GM12878 (cell line): ENCODE measurements at regions not wholly inside any gene's neighbourhood (a gene's known extent, or its start where the extent isn't known, plus 50 kb on each side); places are given as distances from the start of the nearest gene placed in this dataset.

ENCODE experiments used
- ATAC-seq: fragments of 200-7000 bp; cut with Tn5 transposase; 3 replicates; pipeline ENCODE4 v1.9.1; 2020; ENCODE audit warnings: mild to moderate bottlenecking, moderate library complexity
- BruUV-seq: library from RNA; stranded (reverse); fragments of 400-500 nt; replicated peaks from 2 replicates; lab custom pipeline; 2021; lab: Mats Ljungman, UMichigan
- CTCF ChIA-PET: fragments of 300-600 bp; sonication (Branson Sonifier 250); formaldehyde crosslinking; extraction: SDS; loops from one replicate; lab custom pipeline; 2021; ENCODE audit warnings: inconsistent platforms; lab: Yijun Ruan, JAX
- POLR2A ChIA-PET: fragments of 350-600 bp; formaldehyde crosslinking; extraction: SDS; loops from one replicate; lab custom pipeline; 2021; ENCODE audit warnings: inconsistent platforms; lab: Charles Lee
- RAD21 ChIA-PET: fragments of 300-600 bp; sonication (Branson Sonifier 250); formaldehyde crosslinking; loops from one replicate; lab custom pipeline; 2023; ENCODE audit warnings: antibody characterized with exemption; ENCODE audit not compliant: unreplicated experiment; lab: Charles Lee
- SMC1A ChIA-PET: fragments of 300-600 bp; sonication (Branson Sonifier 250); formaldehyde crosslinking; loops from one replicate; lab custom pipeline; 2023; ENCODE audit not compliant: unreplicated experiment, uncharacterized antibody; lab: Charles Lee
- DNase-seq: peaks from one replicate; pipeline ENCODE4 v3.0.0-alpha.2; 2011; ENCODE audit warnings: low read depth, low spot score
- FAIRE-seq: peaks from 3 replicates; lab custom pipeline; 2011; peaks lifted over from hg19 to GRCh38; lab: Jason Lieb, UNC
- H2AFZ ChIP-seq: 2 replicates; pipeline ENCODE4 v1.6.0; 2011; ENCODE audit warnings: low read depth, low read length, control low read depth; ENCODE audit not compliant: control insufficient read depth
- H3K27ac ChIP-seq: 2 replicates; pipeline ENCODE4 v1.5.1; 2011; ENCODE audit warnings: control low read depth; ENCODE audit not compliant: control insufficient read depth, insufficient read depth
- H3K27me3 ChIP-seq, 2 experiments: replicated peaks in 1 of 2; 2 replicates each; pipeline versions ENCODE4 v1.6.0 to v1.6.1; 2011; ENCODE audit warnings: low read length in 1 of 2; ENCODE audit not compliant: control insufficient read depth in 2 of 2, insufficient read depth in 2 of 2
- H3K36me3 ChIP-seq, 2 experiments: 2 replicates each; pipeline ENCODE4 v1.5.1; 2011; ENCODE audit warnings: low read length in 1 of 2; ENCODE audit not compliant: control insufficient read depth in 2 of 2, insufficient read depth in 2 of 2
- H3K4me1 ChIP-seq: 2 replicates; pipeline ENCODE4 v1.6.1; 2011; ENCODE audit warnings: mild to moderate bottlenecking, low read length, moderate library complexity, mixed read lengths; ENCODE audit not compliant: control insufficient read depth, insufficient read depth
- H3K4me2 ChIP-seq: 2 replicates; pipeline ENCODE4 v1.6.0; 2011; ENCODE audit warnings: control low read depth; ENCODE audit not compliant: control insufficient read depth, insufficient read depth
- H3K4me3 ChIP-seq: fragments of 200-600 bp; sonication (generic); 2 replicates; pipeline ENCODE4 v1.5.1; 2016
- H3K79me2 ChIP-seq: 2 replicates; pipeline ENCODE4 v1.6.0; 2011; ENCODE audit warnings: low read length; ENCODE audit not compliant: control insufficient read depth, insufficient read depth
- H3K9ac ChIP-seq: 2 replicates; pipeline ENCODE4 v1.8.0; 2011; ENCODE audit warnings: low read length, control low read depth, mixed read lengths; ENCODE audit not compliant: control insufficient read depth, insufficient read depth
- H3K9me3 ChIP-seq: replicated peaks from 3 replicates; pipeline ENCODE4 v1.5.1; 2011; ENCODE audit warnings: mild to moderate bottlenecking, low read length; ENCODE audit not compliant: control insufficient read depth, insufficient read depth
- H4K20me1 ChIP-seq: 2 replicates; pipeline ENCODE4 v1.6.0; 2011; ENCODE audit not compliant: control insufficient read depth, insufficient read depth
- BCL11A ChIP-seq: IDR thresholded peaks from 2 replicates; pipeline ENCODE4 v1.6.1; 2011; ENCODE audit warnings: low read depth, low read length
- CREB1 ChIP-seq: IDR thresholded peaks from 2 replicates; pipeline ENCODE4 v1.6.1; 2012; ENCODE audit warnings: low read depth, mild to moderate bottlenecking, inconsistent platforms
- EZH2 ChIP-seq: IDR thresholded peaks from 2 replicates; pipeline ENCODE4 v1.6.1; 2012; ENCODE audit warnings: low read depth, mild to moderate bottlenecking, control low read depth, inconsistent platforms, low read length, borderline replicate concordance; ENCODE audit not compliant: control insufficient read depth
- HDGF ChIP-seq: fragments of 450-650 bp; IDR thresholded peaks from 2 replicates; pipeline ENCODE4 v1.6.1; 2016; ENCODE audit warnings: antibody characterized with exemption
- PAX5 ChIP-seq: IDR thresholded peaks from 2 replicates; pipeline ENCODE4 v1.6.1; 2011; ENCODE audit warnings: low read depth, low read length, borderline replicate concordance
- PAX8 ChIP-seq: fragments of 450-650 bp; IDR thresholded peaks from 2 replicates; pipeline ENCODE4 v1.6.1; 2017; ENCODE audit warnings: mild to moderate bottlenecking, moderate library complexity
- POLR2AphosphoS5 ChIP-seq: IDR thresholded peaks from 2 replicates; pipeline ENCODE4 v1.6.1; 2011; ENCODE audit warnings: mild to moderate bottlenecking, low read length, inconsistent platforms
- POU2F2 ChIP-seq: IDR thresholded peaks from 3 replicates; pipeline ENCODE4 v1.6.1; 2011; ENCODE audit warnings: low read depth, mild to moderate bottlenecking, low read length, borderline replicate concordance
- SMAD5 ChIP-seq: IDR thresholded peaks from 2 replicates; pipeline ENCODE4 v1.6.1; 2016; ENCODE audit warnings: antibody characterized with exemption, low read depth
- SMC3 ChIP-seq: IDR thresholded peaks from 2 replicates; pipeline ENCODE4 v1.6.1; 2011; ENCODE audit warnings: low read length, improper control_type of control experiment, borderline replicate concordance
- TARDBP ChIP-seq: IDR thresholded peaks from 2 replicates; pipeline ENCODE4 v1.6.1; 2016; ENCODE audit warnings: borderline replicate concordance
- ZBED1 ChIP-seq: IDR thresholded peaks from 2 replicates; pipeline ENCODE4 v1.6.1; 2016; ENCODE audit warnings: borderline replicate concordance
- ZNF622 ChIP-seq: fragments of 450-650 bp; IDR thresholded peaks from 2 replicates; pipeline ENCODE4 v1.6.1; 2017; ENCODE audit warnings: mild to moderate bottlenecking, inconsistent platforms
- WGBS: methylation state at CpG from one replicate; pipeline ENCODE4 v1.1.6; 2016; ENCODE audit warnings: low lambda C conversion rate; ENCODE audit not compliant: insufficient replicate concordance, insufficient coverage; ENCODE audit errors: missing lambda C conversion rate; 5-methylcytosine and 5-hydroxymethylcytosine counted together
- in situ Hi-C: fragments of 300-500 bp; cut with MboI; formaldehyde crosslinking; loops from 9 replicates; pipeline ENCODE4 v1.14.3; 2018; ENCODE audit warnings: mixed read lengths
- intact Hi-C: fragments of 100-400 bp; cut with micrococcal nuclease; formaldehyde crosslinking; loops from one replicate; pipeline ENCODE4 v1.14.2; 2022; ENCODE audit not compliant: unreplicated experiment
- TF ChIP-seq, protein P1 (sequence below): fragments of 150-350 bp; IDR thresholded peaks from 2 replicates; pipeline ENCODE4 v1.6.1; 2014; ENCODE audit warnings: mild to moderate bottlenecking, low read depth, low read length
- TF ChIP-seq, protein P2 (sequence below): IDR thresholded peaks from 2 replicates; pipeline ENCODE4 v1.6.1; 2012; ENCODE audit warnings: improper control_type of control experiment, low read depth, low read length; ENCODE audit not compliant: insufficient replicate concordance

DNA sequence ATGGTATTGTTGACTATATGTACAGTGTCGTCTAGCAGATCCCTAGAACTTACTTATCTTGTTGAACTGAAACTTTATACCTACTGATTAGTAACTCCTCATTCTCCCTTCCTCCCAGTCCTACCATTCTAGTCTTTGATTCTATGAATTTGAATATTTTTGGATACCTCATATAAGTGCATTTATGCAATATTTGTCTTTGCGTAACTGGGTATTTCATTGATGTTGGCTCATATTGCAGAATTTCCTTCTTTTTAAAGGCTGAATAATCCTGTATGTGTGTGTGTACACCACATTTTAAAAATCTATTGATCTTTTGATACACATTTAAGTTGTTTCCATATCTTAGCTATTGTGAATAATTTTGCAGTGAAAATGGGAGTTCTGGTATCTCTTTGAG lies 119.9 kb downstream of the SOX4 start:
- ChIA-PET POLR2A (no interaction called here), SMC1A (interaction anchor here (1.0 kb wide), 1 partner anchor 115 kb away, joined by 4 read pairs; no protein-coding TSS in a partner anchor), CTCF (no interaction called here), RAD21 (no interaction called here)
- no peaks in the 10 kb centered on the region for H3K9me3 ChIP-seq
- no peaks in the 10 kb centered on the region for H3K79me2 ChIP-seq
- H3K4me3 ChIP-seq: no peak overlapping the region
- BruUV-seq: no TSS peak
- intact Hi-C loops (no loop called here), in situ Hi-C loops (no loop called here)
- ATAC-seq (no peak), DNase-seq (no peak), FAIRE-seq (no peak)
- H3K4me2 ChIP-seq: no peak overlapping the region
- 61% methylated on average over 2 of the region's 2 CpGs for WGBS
- H4K20me1 ChIP-seq: no peaks in the 10 kb centered on the region
- no peak overlapping the region for H3K27ac ChIP-seq
- no peak overlapping the region for H3K9ac ChIP-seq
- no peak overlapping the region for H2AFZ ChIP-seq
- H3K36me3 ChIP-seq: no peaks in the 10 kb centered on the region
- H3K4me1 ChIP-seq: no peaks in the 10 kb centered on the region
- TF ChIP-seq CREB1: no peak
- TF ChIP-seq PAX5: no peak
- no peak for TF ChIP-seq SMC3
- TF ChIP-seq SMAD5: no peak
- TF ChIP-seq EZH2: no peak
- no peak for TF ChIP-seq BCL11A
- no peak for TF ChIP-seq ZNF622
- no peak for TF ChIP-seq POU2F2
- TF ChIP-seq POLR2AphosphoS5: no peak
- TF ChIP-seq, protein P1, sequence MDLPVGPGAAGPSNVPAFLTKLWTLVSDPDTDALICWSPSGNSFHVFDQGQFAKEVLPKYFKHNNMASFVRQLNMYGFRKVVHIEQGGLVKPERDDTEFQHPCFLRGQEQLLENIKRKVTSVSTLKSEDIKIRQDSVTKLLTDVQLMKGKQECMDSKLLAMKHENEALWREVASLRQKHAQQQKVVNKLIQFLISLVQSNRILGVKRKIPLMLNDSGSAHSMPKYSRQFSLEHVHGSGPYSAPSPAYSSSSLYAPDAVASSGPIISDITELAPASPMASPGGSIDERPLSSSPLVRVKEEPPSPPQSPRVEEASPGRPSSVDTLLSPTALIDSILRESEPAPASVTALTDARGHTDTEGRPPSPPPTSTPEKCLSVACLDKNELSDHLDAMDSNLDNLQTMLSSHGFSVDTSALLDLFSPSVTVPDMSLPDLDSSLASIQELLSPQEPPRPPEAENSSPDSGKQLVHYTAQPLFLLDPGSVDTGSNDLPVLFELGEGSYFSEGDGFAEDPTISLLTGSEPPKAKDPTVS: no peak
- no peak for TF ChIP-seq PAX8
- TF ChIP-seq, protein P2, sequence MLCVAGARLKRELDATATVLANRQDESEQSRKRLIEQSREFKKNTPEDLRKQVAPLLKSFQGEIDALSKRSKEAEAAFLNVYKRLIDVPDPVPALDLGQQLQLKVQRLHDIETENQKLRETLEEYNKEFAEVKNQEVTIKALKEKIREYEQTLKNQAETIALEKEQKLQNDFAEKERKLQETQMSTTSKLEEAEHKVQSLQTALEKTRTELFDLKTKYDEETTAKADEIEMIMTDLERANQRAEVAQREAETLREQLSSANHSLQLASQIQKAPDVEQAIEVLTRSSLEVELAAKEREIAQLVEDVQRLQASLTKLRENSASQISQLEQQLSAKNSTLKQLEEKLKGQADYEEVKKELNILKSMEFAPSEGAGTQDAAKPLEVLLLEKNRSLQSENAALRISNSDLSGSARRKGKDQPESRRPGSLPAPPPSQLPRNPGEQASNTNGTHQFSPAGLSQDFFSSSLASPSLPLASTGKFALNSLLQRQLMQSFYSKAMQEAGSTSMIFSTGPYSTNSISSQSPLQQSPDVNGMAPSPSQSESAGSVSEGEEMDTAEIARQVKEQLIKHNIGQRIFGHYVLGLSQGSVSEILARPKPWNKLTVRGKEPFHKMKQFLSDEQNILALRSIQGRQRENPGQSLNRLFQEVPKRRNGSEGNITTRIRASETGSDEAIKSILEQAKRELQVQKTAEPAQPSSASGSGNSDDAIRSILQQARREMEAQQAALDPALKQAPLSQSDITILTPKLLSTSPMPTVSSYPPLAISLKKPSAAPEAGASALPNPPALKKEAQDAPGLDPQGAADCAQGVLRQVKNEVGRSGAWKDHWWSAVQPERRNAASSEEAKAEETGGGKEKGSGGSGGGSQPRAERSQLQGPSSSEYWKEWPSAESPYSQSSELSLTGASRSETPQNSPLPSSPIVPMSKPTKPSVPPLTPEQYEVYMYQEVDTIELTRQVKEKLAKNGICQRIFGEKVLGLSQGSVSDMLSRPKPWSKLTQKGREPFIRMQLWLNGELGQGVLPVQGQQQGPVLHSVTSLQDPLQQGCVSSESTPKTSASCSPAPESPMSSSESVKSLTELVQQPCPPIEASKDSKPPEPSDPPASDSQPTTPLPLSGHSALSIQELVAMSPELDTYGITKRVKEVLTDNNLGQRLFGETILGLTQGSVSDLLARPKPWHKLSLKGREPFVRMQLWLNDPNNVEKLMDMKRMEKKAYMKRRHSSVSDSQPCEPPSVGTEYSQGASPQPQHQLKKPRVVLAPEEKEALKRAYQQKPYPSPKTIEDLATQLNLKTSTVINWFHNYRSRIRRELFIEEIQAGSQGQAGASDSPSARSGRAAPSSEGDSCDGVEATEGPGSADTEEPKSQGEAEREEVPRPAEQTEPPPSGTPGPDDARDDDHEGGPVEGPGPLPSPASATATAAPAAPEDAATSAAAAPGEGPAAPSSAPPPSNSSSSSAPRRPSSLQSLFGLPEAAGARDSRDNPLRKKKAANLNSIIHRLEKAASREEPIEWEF: no peak
- no peak for TF ChIP-seq TARDBP
- no peak for TF ChIP-seq ZBED1
- TF ChIP-seq HDGF: no peak
- H3K27me3 ChIP-seq: no peaks in the 10 kb centered on the region
